BLaER1 (cell line): ENCODE measurements at regions not wholly inside any gene's neighbourhood (a gene's known extent, or its start where the extent isn't known, plus 50 kb on each side); places are given as distances from the start of the nearest gene placed in this dataset.
A peak's percentile ranks its signal among the peaks of the same experiment; 100 is the strongest.

Source experiments
- H3K27ac ChIP-seq: shearing (Covaris generic); formaldehyde crosslinking; 2 replicates; pipeline ENCODE4 v1.8.1; 2022
- H3K27me3 ChIP-seq: shearing (Covaris generic); formaldehyde crosslinking; 2 replicates; pipeline ENCODE4 v1.8.1; 2022
- H3K36me3 ChIP-seq: shearing (Covaris generic); formaldehyde crosslinking; 2 replicates; pipeline ENCODE4 v1.8.1; 2022
- H3K4me1 ChIP-seq: shearing (Covaris generic); formaldehyde crosslinking; 2 replicates; pipeline ENCODE4 v1.8.1; 2022
- H3K4me2 ChIP-seq: shearing (Covaris generic); formaldehyde crosslinking; 2 replicates; pipeline ENCODE4 v1.8.1; 2022
- H3K4me3 ChIP-seq: shearing (Covaris generic); formaldehyde crosslinking; 2 replicates; pipeline ENCODE4 v1.8.1; 2022
- H3K9ac ChIP-seq: shearing (Covaris generic); formaldehyde crosslinking; 2 replicates; pipeline ENCODE4 v1.8.1; 2022
- H3K9me3 ChIP-seq: shearing (Covaris generic); formaldehyde crosslinking; 2 replicates; pipeline ENCODE4 v1.8.1; 2022
- H4K20me1 ChIP-seq: shearing (Covaris generic); formaldehyde crosslinking; 2 replicates; pipeline ENCODE4 v1.8.1; 2022
- Cebpa-rat ChIP-seq: shearing (Covaris generic); IDR thresholded peaks from 2 replicates; pipeline ENCODE4 v1.8.1; 2022

DNA sequence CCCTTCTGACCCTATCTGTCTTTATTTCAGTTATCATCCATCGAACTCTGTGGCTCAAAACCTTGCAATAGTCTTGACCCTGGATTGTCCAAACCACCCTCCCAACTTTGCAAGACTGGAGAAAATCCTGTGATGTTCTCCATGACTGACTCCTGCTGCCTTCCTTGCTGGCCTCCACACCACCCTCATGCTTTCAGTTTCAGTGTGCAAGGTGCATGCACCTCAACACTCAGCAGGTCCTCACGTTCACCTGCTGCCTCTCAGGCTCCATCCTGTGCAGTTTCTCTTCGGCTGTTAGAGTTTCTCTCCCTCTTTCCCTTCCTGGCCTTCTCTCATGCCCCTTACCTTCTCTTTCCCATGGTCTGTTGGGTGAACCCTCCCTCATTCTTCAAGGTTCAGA is 59.4 kb upstream of the ASIC2 start:
- Histone ChIP-seq H3K9ac (no peak overlapping the region), H3K27me3 (no peaks in the 10 kb centered on the region), H3K27ac (no peak overlapping the region), H3K4me1 (no peaks in the 10 kb centered on the region), H4K20me1 (no peaks in the 10 kb centered on the region), H3K9me3 (no peaks in the 10 kb centered on the region), H3K4me3 (no peak overlapping the region), H3K4me2 (no peak overlapping the region), H3K36me3 (no peaks in the 10 kb centered on the region)
- TF ChIP-seq Cebpa-rat, result no peak

DNA sequence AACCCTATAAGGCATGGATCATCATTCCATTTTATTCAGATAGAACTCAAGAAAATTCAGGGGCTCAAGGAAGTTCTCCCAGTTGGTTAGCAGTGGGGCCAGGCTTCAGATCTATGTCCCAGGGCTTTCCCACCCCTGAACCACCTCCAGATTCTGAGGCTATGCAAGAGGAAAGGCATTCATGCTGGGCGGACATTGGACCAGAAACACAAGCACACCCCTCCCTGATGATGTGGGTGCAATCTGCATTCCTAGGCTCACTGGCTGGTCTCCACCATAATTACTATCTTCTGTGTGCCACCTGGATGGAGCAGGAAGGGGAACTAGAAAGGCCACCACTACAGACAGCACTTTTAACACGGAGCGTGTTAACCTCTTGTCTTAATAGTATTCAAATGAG is 63.2 kb upstream of the ASIC2 start:
- TF ChIP-seq Cebpa-rat, result no peak
- Histone ChIP-seq H3K9me3 (no peaks in the 10 kb centered on the region), H3K4me2 (no peak overlapping the region), H3K4me1 (no peaks in the 10 kb centered on the region), H3K9ac (no peak overlapping the region), H4K20me1 (no peaks in the 10 kb centered on the region), H3K36me3 (no peaks in the 10 kb centered on the region), H3K27me3 (no peaks in the 10 kb centered on the region), H3K27ac (no peak overlapping the region), H3K4me3 (no peak overlapping the region)

DNA sequence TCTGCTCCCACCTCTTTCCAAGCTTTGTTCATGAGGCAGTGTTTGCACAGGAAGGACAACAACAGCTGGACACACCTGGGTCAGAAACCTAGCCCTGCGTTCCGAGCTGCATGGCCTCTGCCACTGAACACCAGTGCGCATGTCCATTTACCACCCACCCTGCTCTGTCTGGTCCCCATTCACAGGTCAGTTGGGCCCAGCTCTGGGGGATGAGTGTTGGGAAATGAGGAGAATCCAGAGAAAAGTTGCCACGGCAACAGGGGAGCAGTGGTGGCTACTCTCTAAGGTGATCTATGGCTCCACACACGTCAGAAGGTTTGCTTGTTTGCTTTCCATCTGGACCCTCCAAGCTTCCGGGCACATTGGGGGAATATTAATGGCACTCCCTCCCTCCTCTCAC is 70.4 kb upstream of the ASIC2 start:
- H3K9ac ChIP-seq, result no peak overlapping the region
- H3K4me2 ChIP-seq, result no peak overlapping the region
- H3K4me3 ChIP-seq, result no peak overlapping the region
- no peak overlapping the region for H3K27ac ChIP-seq
- H3K4me1 ChIP-seq, result no peaks in the 10 kb centered on the region
- no peaks in the 10 kb centered on the region for H3K36me3 ChIP-seq
- H3K27me3 ChIP-seq, result no peaks in the 10 kb centered on the region
- no peaks in the 10 kb centered on the region for H4K20me1 ChIP-seq
- H3K9me3 ChIP-seq, result peaks cover 6% of the 10 kb centered on the region; the same call in 1 of the 2 replicates
- no peak for TF ChIP-seq Cebpa-rat

DNA sequence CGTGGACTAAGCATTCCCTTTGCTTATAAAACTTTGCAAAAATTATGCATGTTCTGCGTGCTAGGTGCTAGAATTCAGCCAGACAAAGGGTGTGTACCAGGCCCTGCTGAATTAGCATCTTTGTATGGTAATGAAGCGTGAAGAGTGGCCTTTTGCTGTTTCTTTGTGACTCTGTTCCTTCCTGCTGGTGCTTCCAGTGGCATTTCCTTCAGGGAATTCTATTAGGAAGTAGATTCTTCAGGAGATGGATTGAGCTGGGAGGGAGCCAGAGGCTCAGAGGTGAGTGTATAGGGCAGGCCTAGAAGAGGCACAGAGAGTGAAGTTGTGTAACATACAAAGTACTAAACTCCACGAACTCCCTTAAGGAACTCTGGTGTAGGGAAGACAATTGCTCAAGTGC is 73.9 kb upstream of the ASIC2 start:
- Histone ChIP-seq H4K20me1 (no peaks in the 10 kb centered on the region), H3K9me3 (peaks cover 6% of the 10 kb centered on the region; the same call in 1 of the 2 replicates), H3K27ac (no peak overlapping the region), H3K36me3 (no peaks in the 10 kb centered on the region), H3K27me3 (no peaks in the 10 kb centered on the region), H3K4me3 (no peak overlapping the region), H3K9ac (no peak overlapping the region), H3K4me1 (peaks cover 11% of the 10 kb centered on the region), H3K4me2 (no peak overlapping the region)
- no peak for TF ChIP-seq Cebpa-rat

DNA sequence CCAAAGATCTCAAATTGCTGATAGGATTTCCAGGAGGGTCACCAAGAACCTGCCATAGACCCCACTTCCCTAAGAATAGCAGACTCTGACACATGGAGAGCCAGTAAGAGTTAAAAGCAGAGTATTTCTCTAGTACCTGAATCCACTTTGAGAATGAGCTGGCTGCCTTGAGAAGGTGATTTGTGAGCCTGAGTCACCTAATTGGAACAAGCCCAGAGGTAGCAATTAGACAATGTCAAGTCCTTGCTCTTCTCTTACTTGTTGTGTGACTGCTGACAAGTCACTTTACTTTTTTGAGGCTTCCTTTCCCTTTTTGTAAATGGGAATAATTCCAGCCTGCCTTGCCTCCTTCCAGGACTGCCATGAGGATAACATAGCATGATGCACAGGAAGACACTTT is 76.1 kb upstream of the ASIC2 start:
- no peaks in the 10 kb centered on the region for H4K20me1 ChIP-seq
- TF ChIP-seq Cebpa-rat, result no peak
- peaks cover 6% of the 10 kb centered on the region; the same call in 1 of the 2 replicates for H3K9me3 ChIP-seq
- no peak overlapping the region for H3K4me2 ChIP-seq
- no peak overlapping the region for H3K27ac ChIP-seq
- no peak overlapping the region for H3K4me3 ChIP-seq
- no peaks in the 10 kb centered on the region for H3K27me3 ChIP-seq
- H3K4me1 ChIP-seq, result peaks cover 22% of the 10 kb centered on the region
- H3K9ac ChIP-seq, result no peak overlapping the region
- H3K36me3 ChIP-seq, result no peaks in the 10 kb centered on the region

DNA sequence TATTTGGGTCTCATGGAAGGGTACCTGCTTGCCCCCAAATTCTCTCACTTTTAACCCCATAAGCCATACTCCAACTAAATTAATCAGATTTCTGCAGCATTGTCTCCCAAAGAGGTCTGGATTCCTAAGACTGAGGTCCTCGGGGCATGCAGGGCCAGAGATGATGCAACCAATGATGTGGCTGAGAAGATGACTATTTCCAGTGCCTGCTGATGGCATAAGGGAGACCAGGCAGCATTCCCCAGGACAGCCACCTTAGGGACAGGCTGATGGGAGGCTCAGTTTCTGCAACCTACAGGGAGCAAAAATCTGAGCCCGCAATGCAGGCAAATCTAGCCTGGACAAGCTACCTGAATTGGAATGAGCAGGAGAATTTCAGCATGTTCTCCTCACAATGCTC is 76.8 kb upstream of the ASIC2 start:
- H4K20me1 ChIP-seq, result no peaks in the 10 kb centered on the region
- H3K27ac ChIP-seq, result no peak overlapping the region
- peaks cover 22% of the 10 kb centered on the region for H3K4me1 ChIP-seq
- no peak overlapping the region for H3K9ac ChIP-seq
- no peak overlapping the region for H3K4me3 ChIP-seq
- no peak for TF ChIP-seq Cebpa-rat
- H3K36me3 ChIP-seq, result no peaks in the 10 kb centered on the region
- H3K27me3 ChIP-seq, result no peaks in the 10 kb centered on the region
- no peak overlapping the region for H3K4me2 ChIP-seq
- H3K9me3 ChIP-seq, result 0 out of 2 replicates have a peak, but pooled peaks cover 1% of the 10 kb centered on the region

DNA sequence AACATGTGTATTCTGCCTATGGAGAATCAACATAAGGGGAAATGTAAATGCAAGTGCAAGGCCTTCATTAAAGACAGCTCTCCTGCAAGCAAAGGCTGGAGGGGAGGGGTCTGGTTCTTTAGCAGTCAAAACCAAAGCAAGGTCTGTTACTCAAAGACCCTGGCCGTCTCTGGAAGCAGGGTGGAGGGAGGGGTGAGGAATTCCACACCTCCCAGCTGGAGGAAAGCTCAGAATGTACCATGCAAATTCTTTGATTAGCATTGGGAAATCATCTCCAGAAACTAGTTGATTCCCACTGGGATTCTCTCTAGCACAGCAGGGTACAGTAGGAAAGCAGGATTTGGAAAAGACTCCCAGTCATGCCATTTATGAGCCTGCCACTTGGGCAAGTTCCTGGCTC is 77.3 kb upstream of the ASIC2 start:
- no peaks in the 10 kb centered on the region for H3K27me3 ChIP-seq
- no peaks in the 10 kb centered on the region for H3K9me3 ChIP-seq
- no peak overlapping the region for H3K9ac ChIP-seq
- no peaks in the 10 kb centered on the region for H4K20me1 ChIP-seq
- H3K4me2 ChIP-seq, result no peak overlapping the region
- no peak overlapping the region for H3K4me3 ChIP-seq
- TF ChIP-seq Cebpa-rat, result no peak
- no peaks in the 10 kb centered on the region for H3K36me3 ChIP-seq
- no peak overlapping the region for H3K27ac ChIP-seq
- H3K4me1 ChIP-seq, result peaks cover 27% of the 10 kb centered on the region

DNA sequence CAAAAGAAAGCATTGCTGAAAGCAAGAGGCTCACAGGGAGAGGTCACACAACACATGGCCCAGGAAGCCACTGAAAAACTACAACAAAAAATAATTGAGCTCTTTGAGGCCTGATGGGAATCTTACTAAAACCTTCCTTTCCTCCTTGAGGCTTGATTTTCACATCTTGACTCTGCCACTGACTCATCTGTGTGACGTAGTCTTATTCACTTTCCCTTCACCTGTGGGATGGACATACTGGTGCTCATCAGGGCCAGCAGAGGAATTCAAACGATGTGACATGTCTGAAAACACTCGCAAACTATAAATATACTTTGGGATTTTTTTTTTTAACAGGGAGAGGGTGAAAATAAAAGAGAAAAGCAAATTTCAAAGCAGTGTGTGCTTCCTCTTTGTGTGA is 78.3 kb upstream of the ASIC2 start:
- H3K9me3 ChIP-seq, result no peaks in the 10 kb centered on the region

DNA sequence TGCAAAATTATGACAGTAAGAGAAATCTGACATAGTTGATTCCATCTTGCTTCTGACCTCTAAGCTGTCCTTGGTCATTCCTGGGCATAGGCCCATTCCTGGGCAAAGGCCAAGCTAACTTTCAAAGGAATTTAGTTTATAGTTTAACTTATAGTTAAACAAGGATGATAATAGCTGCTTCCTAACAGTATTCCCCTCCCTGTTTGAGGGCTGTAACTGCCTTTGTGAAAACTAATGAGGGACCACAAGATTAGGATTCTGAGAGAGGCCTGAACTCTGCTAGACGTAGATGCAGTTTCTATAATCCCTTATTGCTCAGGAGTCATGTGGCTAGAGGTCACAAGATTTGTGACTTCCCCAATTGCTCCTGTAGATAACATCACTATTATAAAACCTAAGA is 80.2 kb upstream of the ASIC2 start:
- no peak overlapping the region for H3K9ac ChIP-seq
- no peaks in the 10 kb centered on the region for H3K36me3 ChIP-seq
- H3K9me3 ChIP-seq, result no peaks in the 10 kb centered on the region
- no peaks in the 10 kb centered on the region for H4K20me1 ChIP-seq
- no peak overlapping the region for H3K4me3 ChIP-seq
- TF ChIP-seq Cebpa-rat, result no peak
- H3K4me1 ChIP-seq, result peaks cover 33% of the 10 kb centered on the region
- no peak overlapping the region for H3K27ac ChIP-seq
- H3K4me2 ChIP-seq, result no peak overlapping the region
- no peaks in the 10 kb centered on the region for H3K27me3 ChIP-seq

More for the DNA sequence above, 78.3 kb upstream of the ASIC2 start:
- Histone ChIP-seq H3K4me2 (peak overlapping the region; percentile 68), H3K4me3 (no peak overlapping the region), H4K20me1 (no peaks in the 10 kb centered on the region), H3K9ac (no peak overlapping the region), H3K4me1 (peaks cover 27% of the 10 kb centered on the region), H3K27me3 (no peaks in the 10 kb centered on the region), H3K36me3 (no peaks in the 10 kb centered on the region), H3K27ac (peak overlapping the region; percentile 23; the same call in 1 of the 2 replicates)
- TF ChIP-seq Cebpa-rat, result no peak

DNA sequence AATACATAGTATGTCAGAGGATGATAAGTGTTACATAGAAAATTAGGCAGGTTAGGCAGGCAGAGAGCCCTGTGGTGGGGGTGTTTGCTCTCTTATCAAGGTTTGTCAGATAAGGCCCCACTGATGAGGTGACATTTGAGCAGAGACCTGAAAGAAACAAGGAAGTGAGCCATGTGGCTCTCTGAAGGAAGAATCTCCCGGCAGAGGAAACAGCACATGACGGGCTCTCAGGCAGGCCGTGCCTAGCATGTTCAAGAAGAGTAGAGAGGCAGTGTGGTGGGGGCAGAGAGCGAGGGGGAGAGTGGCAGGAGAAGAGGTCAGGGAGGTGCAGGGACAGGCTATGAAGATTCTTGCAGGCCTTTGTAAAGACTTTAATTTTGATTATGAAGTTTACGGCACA is 82.0 kb upstream of the ASIC2 start:
- no peaks in the 10 kb centered on the region for H3K36me3 ChIP-seq
- no peak overlapping the region for H3K27ac ChIP-seq
- no peak overlapping the region for H3K9ac ChIP-seq
- H3K4me1 ChIP-seq, result peaks cover 39% of the 10 kb centered on the region
- H3K4me3 ChIP-seq, result no peak overlapping the region
- no peaks in the 10 kb centered on the region for H3K27me3 ChIP-seq
- H4K20me1 ChIP-seq, result no peaks in the 10 kb centered on the region
- H3K9me3 ChIP-seq, result no peaks in the 10 kb centered on the region
- no peak overlapping the region for H3K4me2 ChIP-seq
- TF ChIP-seq Cebpa-rat, result no peak

DNA sequence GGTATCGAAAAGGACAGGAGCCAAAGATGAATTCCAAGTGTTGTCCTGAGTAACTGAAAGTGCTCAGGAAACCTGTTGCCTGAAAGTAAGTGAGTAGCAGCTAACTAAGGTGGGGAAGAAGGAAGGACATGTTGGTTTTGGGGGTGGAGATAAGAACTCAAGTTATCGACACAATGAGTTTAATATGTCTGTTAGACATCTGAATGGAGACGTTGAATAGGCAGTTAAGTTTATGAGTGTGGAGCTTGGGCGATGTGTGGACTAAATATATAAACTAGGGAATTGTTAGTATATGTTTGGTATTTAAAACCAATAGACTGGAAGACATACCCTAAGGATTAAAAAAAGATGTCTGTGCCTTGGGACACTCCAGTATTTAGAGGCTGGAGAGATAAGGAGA is 82.7 kb upstream of the ASIC2 start:
- Histone ChIP-seq H3K4me1 (peaks cover 39% of the 10 kb centered on the region), H3K27ac (no peak overlapping the region), H3K9me3 (no peaks in the 10 kb centered on the region), H3K36me3 (no peaks in the 10 kb centered on the region), H3K4me2 (no peak overlapping the region), H3K9ac (no peak overlapping the region), H4K20me1 (no peaks in the 10 kb centered on the region), H3K27me3 (no peaks in the 10 kb centered on the region), H3K4me3 (no peak overlapping the region)
- TF ChIP-seq Cebpa-rat, result no peak
